ENCODE measurements at regions not wholly inside any gene's neighbourhood (a gene's known extent, or its start where the extent isn't known, plus 50 kb on each side); places are given as distances from the start of the nearest gene placed in this dataset.

DNA sequence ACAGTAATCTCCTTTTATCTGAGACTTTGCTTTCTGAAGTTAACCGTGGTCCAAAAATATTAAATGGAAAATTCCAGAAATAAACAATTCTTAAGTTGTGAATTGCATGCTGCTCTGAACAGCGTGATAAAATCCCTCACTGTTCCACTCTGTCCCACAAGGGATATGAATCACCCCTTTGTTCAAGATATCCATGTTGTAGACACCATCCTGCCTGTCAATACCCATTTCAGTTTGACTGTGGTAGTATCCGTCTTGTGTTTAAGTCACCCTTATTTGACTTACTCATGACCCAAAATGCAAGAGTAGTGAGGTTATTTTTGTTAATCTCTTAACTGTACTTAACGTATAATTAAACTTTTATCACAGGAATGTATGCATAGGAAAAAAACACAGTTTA lies 435.0 kb downstream of the SHQ1 start:
- H3K27ac Mint-ChIP-seq, result no peak overlapping the region
- H3K36me3 Mint-ChIP-seq, result peaks cover 58% of the 10 kb centered on the region
- no peak for DNase-seq (ENCODE audit: low spot score in 2 of 2)
- H3K9me3 Mint-ChIP-seq, result no peaks in the 10 kb centered on the region
- peak overlapping the region; percentile 25 for H3K4me3 Mint-ChIP-seq
- peaks cover 82% of the 10 kb centered on the region for H3K4me1 Mint-ChIP-seq
- peak; percentile 97 for ATAC-seq

DNA sequence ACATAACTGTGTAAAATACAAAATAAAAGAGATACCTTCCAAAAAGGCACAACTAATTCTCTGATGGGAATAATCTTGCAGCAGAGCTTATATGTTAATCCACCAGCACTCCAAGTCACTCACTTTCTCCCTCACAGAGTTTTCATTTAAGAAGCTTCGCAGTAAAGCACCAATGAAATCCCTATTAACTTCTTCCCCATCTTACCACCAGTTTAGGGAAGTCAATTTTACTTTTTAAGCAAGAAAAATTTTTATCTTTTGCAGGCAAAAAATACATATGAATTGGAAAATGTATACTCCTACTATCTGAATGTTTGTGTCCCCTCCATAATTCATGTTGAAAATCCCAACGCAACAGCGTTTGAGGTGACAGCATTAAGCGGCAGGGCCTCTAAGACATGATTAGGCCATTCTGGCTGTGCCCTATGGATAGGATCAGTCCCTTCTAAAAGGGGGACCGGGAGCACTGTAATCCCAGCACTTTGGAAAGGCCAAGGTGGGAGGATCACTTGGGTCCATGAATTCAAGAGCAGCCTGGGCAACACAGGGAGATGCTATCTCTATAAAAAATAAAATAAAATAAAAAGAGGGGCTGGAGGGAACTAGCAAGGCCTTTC lies 435.8 kb downstream of the SHQ1 start:
- Mint-ChIP-seq H3K27ac (no peak overlapping the region), H3K4me3 (no peak overlapping the region), H3K36me3 (peaks cover 63% of the 10 kb centered on the region), H3K4me1 (peaks cover 83% of the 10 kb centered on the region), H3K9me3 (no peaks in the 10 kb centered on the region)
- no peak for DNase-seq (ENCODE audit: low spot score in 2 of 2)
- no peak for ATAC-seq

DNA sequence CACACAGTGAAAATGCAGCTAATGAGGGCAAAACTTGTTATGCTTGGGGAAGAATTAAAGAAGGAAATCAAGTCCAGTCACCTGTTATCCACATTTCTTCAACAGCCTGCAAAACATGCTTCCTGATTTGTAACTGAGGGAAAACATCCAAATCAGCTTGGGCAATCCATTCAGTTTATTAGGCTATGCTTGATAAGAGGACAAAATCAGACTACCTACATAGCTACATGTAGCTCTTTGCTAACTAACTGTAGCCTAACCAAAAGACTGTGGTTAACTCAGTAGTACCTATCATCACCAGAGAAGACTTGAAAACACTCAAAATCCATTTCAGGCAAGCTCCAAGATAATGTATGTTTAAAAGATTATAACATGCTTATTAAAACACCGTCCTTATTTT lies 436.4 kb downstream of the SHQ1 start:
- Mint-ChIP-seq H3K4me1 (peaks cover 84% of the 10 kb centered on the region), H3K27ac (no peak overlapping the region), H3K9me3 (no peaks in the 10 kb centered on the region), H3K4me3 (no peak overlapping the region), H3K36me3 (peaks cover 66% of the 10 kb centered on the region)
- DNase-seq (ENCODE audit: low spot score in 2 of 2) (no peak), ATAC-seq (no peak)

DNA sequence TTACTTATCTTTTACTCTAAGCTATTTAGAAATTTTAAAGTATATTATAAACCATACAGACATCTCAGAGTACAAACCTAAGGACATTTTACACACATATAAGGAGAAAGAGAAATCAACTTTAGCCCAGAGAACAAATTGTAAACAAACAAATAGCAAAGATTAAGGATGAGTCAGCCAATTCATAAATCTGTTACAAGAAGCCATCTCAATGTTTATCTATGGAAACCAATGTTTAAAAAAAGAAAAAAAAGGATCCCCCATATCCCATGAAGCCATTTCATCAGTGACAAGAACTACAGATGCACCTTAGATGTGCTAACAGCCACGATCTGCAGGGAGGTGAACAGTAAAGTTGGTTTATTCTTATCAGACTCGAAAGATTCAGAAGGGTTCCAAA lies 437.1 kb downstream of the SHQ1 start:
- H3K4me1 Mint-ChIP-seq, result peaks cover 84% of the 10 kb centered on the region
- ATAC-seq (no peak), DNase-seq (ENCODE audit: low spot score in 2 of 2) (no peak)
- peaks cover 59% of the 10 kb centered on the region for H3K36me3 Mint-ChIP-seq
- no peak overlapping the region for H3K4me3 Mint-ChIP-seq
- H3K27ac Mint-ChIP-seq, result no peak overlapping the region
- no peaks in the 10 kb centered on the region for H3K9me3 Mint-ChIP-seq

DNA sequence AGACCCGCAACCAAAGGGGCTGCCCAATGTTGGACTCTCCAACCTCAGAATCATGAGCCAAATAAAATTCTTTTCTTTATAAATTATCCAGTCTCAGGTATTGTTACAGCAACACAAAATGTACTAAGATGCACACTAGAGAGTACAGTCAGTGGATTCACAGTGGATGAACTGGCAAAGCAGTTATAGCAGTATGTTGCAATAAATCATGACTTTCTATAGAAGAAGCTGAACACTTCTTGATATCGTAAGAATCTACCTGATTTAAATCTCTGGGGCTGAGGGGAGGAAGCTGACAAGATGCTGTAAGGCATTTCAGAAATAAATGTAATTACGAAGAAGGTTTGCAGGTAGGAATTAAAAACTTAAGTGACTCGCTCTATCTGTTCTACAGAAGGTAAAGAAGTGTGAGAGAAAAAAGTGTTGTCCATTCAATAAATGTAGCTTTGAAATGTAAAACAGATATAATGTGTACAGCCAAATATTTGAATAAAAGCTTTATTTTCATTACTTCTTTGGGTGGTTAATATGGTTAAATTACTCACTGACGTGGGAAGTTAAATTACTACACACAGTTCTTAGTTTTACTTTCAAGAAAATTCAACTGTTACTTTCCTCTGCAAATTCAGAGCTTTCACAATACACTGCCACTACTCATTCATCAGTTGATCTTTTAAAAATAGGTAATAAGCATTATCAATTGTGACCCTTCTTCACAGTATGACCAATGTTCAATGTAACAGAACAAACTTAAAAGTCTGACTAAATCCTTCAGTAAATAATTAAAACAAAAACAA lies 439.1 kb downstream of the SHQ1 start:
- DNase-seq (ENCODE audit: low spot score in 2 of 2), result no peak
- no peak overlapping the region for H3K27ac Mint-ChIP-seq
- no peak overlapping the region for H3K4me3 Mint-ChIP-seq
- H3K4me1 Mint-ChIP-seq, result peaks cover 81% of the 10 kb centered on the region
- H3K9me3 Mint-ChIP-seq, result no peaks in the 10 kb centered on the region
- H3K36me3 Mint-ChIP-seq, result peaks cover 46% of the 10 kb centered on the region
- peak; percentile 74 for ATAC-seq

DNA sequence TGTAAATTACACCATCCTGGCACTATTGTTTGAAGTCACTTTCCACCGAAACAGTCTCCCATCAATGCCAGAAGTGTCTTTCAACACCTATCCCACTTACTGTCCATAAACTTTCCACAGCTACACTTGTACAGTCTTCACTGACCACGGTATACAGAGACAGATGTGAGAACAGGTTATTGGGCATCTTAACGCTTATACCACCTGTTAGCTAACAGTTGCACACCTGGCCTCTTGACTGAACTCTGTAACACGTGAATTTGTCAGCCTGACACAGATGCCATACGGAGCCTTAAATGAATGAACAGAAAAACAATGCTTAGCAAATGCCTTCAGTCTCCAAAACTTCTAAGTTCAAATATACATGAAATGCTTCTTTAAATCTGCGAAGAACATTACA lies 440.5 kb downstream of the SHQ1 start:
- H3K4me3 Mint-ChIP-seq, result no peak overlapping the region

DNA sequence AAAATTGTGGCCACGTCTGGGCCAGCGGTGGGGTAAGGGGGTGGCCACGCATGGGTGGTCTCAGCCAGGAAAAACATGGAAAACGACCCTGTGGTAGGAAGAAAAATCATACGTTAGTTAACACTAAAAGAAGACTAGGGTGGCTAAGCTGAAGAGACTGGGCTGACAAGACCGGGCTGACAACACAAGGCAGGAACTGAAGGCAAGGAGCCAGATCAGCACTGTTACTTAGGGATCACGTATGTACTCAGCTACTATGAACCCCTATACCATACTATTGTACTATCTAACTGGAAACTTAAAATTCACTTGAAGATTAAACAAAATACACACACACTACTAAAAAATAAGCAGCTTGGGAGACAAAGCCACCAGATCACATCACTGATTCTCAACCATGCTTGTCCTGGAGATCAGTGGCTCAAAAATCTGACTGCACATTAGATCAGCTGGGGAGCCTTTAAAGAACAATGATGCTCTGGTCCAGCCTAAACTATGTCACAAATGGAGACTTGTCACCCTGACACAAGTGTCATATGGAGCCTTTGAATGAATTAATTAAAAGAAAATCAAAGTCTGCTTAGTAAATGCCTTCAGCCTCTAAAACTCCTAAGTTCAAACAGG lies 442.2 kb downstream of the SHQ1 start:
- Mint-ChIP-seq H3K4me3 (no peak overlapping the region), H3K36me3 (peaks cover 33% of the 10 kb centered on the region), H3K4me1 (peaks cover 67% of the 10 kb centered on the region), H3K27ac (no peak overlapping the region), H3K9me3 (no peaks in the 10 kb centered on the region)
- no peak for ATAC-seq
- no peak for DNase-seq (ENCODE audit: low spot score in 2 of 2)

More for the DNA sequence above, 440.5 kb downstream of the SHQ1 start:
- Mint-ChIP-seq H3K36me3 (peaks cover 40% of the 10 kb centered on the region), H3K4me1 (peaks cover 79% of the 10 kb centered on the region), H3K9me3 (no peaks in the 10 kb centered on the region), H3K27ac (no peak overlapping the region)
- ATAC-seq (no peak), DNase-seq (ENCODE audit: low spot score in 2 of 2) (no peak)

DNA sequence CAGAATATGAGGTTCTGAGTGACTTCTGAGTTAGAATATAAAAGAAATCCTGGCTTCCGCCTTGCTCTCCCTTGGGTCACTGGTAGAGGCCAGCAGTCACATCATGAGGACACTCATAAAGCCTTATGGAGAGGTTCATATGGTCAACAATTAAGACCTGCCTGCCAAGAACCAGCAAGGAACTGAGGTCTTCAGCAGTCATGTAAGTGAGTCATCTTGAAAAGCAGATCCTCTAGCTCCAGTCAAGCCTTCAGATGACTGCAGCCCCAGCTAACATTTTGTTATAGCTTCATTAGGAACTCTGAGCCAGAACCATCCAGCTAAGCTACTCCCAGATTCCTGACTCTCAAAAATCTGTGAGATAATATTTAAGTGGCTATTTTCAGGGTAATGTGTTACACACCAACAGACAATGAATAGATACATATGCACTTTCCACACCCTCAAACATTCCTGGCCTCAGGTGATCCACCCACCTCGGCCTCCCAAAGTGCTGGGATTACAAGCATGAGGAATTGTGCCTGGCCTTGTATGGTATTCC lies 447.2 kb downstream of the SHQ1 start:
- no peak for ATAC-seq

DNA sequence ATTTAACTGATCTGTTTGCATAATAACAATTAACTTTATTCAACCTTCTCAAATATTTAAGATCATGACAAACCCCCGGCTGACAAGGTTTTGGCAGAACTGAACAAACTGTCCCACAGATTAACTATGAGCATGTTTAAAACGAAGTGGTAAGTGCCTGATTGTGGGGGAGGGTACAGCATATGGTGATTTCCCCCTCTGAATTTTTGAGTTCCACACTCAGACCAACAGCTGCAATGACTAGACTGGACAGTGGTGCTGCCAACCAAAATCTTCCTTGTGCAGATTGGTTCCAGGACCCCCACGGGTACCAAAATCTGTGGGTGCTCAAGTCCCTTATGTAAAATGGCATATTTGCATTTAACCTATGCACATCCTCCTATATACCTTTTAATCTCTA lies 449.5 kb downstream of the SHQ1 start:
- Mint-ChIP-seq H3K27ac (no peak overlapping the region), H3K4me3 (no peak overlapping the region), H3K9me3 (no peaks in the 10 kb centered on the region), H3K36me3 (peaks cover 33% of the 10 kb centered on the region), H3K4me1 (peaks cover 64% of the 10 kb centered on the region)
- DNase-seq (ENCODE audit: low spot score in 2 of 2), result no peak
- ATAC-seq, result no peak

More for the DNA sequence above, 447.2 kb downstream of the SHQ1 start:
- H3K4me1 Mint-ChIP-seq, result peaks cover 62% of the 10 kb centered on the region
- DNase-seq (ENCODE audit: low spot score in 2 of 2), result no peak
- no peak overlapping the region for H3K27ac Mint-ChIP-seq
- H3K9me3 Mint-ChIP-seq, result no peaks in the 10 kb centered on the region
- peaks cover 27% of the 10 kb centered on the region for H3K36me3 Mint-ChIP-seq
- no peak overlapping the region for H3K4me3 Mint-ChIP-seq

DNA sequence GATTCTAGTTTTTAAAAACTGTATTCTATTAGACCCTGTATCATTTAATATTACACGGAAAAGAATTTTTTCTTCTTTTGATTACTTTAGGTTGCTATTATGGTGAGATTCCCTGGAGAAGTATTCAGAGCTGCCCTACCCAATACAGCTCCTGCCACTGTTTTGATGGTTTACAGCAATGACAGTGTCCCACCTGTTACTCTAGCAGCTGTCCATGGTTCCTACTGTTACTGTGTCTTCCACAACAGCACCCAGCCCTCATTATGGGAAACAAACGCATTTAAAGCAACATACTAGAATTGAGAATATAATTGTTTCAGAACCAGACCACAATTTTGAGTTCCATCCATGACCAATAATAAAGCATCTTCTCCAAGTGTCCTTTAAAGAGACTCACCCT lies 450.7 kb downstream of the SHQ1 start:
- Mint-ChIP-seq H3K27ac (no peak overlapping the region), H3K4me1 (peaks cover 65% of the 10 kb centered on the region), H3K9me3 (no peaks in the 10 kb centered on the region), H3K36me3 (peaks cover 41% of the 10 kb centered on the region), H3K4me3 (no peak overlapping the region)
- DNase-seq (ENCODE audit: low spot score in 2 of 2), result no peak
- no peak for ATAC-seq

DNA sequence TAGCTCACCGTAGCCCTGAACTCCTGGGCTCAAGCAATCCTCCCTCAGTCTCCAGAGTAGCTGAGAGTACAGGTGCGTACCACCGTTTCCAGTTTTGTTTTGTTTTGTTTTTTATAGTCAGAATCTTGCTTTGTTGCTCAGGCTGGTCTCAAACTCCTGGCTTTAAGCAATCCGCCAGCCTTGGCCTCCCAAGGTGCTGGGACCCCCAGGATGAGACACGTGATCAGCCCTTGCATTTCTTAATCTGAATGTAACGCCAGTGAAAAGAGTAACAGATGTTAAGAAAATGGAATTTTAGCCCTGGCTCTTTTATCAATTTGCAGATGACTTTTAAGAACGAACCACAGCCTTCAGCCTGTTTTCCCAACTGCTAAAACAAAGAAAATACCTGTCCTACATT lies 451.3 kb downstream of the SHQ1 start:
- ATAC-seq (no peak), DNase-seq (ENCODE audit: low spot score in 2 of 2) (no peak)
- Mint-ChIP-seq H3K27ac (no peak overlapping the region), H3K4me3 (no peak overlapping the region), H3K36me3 (peaks cover 41% of the 10 kb centered on the region), H3K9me3 (no peaks in the 10 kb centered on the region), H3K4me1 (peaks cover 65% of the 10 kb centered on the region)

DNA sequence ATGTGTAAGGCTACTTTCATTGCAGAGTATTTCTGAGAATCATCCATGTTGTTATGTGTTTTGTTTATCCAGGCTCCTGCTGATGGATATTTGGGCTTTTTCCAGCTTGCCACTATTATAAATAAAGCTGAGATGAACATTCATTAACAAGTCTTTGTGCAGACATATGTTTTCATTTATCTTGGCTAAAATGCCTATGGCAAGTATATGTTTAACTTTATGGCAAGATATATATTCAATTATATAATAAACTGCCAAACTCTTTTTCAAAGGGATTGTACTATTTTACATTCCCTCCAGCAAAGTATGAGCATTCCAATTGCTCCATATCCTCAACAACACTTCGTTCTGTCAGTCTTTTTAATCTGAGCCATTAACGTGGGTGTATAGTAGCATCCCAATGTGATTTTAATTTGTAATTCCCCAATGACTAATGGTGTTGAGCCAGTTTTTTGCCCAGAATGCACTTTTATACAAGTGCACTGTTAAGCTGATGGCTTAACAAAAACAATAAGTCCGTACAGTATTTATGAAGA lies 452.4 kb downstream of the SHQ1 start:
- Mint-ChIP-seq H3K27ac (no peak overlapping the region), H3K4me3 (no peak overlapping the region), H3K36me3 (peaks cover 41% of the 10 kb centered on the region), H3K4me1 (peaks cover 58% of the 10 kb centered on the region), H3K9me3 (no peaks in the 10 kb centered on the region)
- ATAC-seq, result no peak
- DNase-seq (ENCODE audit: low spot score in 2 of 2), result no peak

DNA sequence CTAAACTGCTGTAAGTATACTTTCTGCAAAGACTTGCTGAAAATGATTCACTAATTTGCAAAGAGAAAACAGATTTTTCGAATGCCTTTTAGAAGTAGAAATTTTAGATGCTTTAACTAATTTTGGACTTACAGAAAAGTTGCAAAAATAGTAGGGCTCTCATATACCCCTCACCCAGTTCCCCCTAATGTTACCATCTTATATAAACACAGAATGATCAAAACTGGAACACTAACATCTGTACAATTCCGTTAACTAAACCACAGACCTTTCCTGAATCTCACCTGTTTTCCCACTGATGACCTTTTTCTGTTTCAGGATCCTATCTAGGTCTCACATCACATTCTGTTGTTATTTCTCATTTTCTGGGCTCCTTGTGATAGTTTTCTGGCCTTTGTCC lies 454.8 kb downstream of the SHQ1 start:
- Mint-ChIP-seq H3K9me3 (no peaks in the 10 kb centered on the region), H3K4me3 (no peak overlapping the region), H3K4me1 (peaks cover 57% of the 10 kb centered on the region), H3K27ac (no peak overlapping the region), H3K36me3 (peaks cover 33% of the 10 kb centered on the region)
- no peak for ATAC-seq
- no peak for DNase-seq (ENCODE audit: low spot score in 2 of 2)

DNA sequence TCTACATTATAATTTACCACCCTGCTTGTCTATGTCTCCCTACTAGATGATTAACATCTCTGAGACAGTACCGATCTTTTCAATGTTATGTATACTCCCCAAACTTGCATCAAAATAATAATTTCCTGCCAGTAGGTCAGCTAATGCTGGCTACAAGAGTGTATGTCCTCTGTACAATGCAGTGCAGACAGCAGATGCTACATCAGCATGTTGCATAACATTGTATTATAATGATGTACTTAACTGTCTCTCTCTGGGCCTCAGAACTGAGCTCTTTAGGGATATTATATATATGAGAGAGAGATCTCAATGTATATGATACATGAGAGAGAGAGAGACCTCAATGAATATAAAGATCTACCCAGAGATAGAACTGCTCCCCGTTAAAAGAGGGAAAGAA lies 456.6 kb downstream of the SHQ1 start:
- peaks cover 59% of the 10 kb centered on the region for H3K4me1 Mint-ChIP-seq
- no peak overlapping the region for H3K4me3 Mint-ChIP-seq
- H3K27ac Mint-ChIP-seq, result no peak overlapping the region
- DNase-seq (ENCODE audit: low spot score in 2 of 2) (no peak), ATAC-seq (no peak)
- peaks cover 33% of the 10 kb centered on the region for H3K36me3 Mint-ChIP-seq
- H3K9me3 Mint-ChIP-seq, result no peaks in the 10 kb centered on the region

DNA sequence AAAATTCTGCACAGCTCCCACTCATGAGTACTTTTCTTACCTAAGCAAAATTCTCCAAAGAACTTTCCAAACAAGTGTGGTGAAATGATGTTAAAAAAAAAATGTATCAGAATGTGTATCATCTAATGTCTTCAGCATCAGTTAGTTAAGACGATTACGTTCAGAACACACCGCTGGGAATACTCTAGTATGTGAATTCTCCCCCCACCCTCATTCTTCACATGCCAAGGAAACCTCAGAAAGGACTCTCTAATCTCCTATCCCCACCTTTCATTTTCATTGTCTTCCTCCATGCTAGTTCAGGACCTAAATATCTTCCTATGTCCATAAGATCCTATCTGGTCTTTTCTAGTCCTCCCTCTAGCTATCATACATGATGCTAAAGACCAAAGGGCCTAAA lies 457.4 kb downstream of the SHQ1 start:
- no peak overlapping the region for H3K4me3 Mint-ChIP-seq
- no peaks in the 10 kb centered on the region for H3K9me3 Mint-ChIP-seq
- peaks cover 59% of the 10 kb centered on the region for H3K4me1 Mint-ChIP-seq
- no peak for ATAC-seq
- H3K27ac Mint-ChIP-seq, result no peak overlapping the region
- no peak for DNase-seq (ENCODE audit: low spot score in 2 of 2)
- peaks cover 26% of the 10 kb centered on the region for H3K36me3 Mint-ChIP-seq
